CD4-positive, alpha-beta T cell treated with Interleukin-4 for 4 hours (primary cell): ENCODE measurements at regions not wholly inside any gene's neighbourhood (a gene's known extent, or its start where the extent isn't known, plus 50 kb on each side); places are given as distances from the start of the nearest gene placed in this dataset.

ENCODE experiments used
- DNase-seq: peaks from one replicate; pipeline ENCODE4 v3.0.0-alpha.2; 2020

DNA sequence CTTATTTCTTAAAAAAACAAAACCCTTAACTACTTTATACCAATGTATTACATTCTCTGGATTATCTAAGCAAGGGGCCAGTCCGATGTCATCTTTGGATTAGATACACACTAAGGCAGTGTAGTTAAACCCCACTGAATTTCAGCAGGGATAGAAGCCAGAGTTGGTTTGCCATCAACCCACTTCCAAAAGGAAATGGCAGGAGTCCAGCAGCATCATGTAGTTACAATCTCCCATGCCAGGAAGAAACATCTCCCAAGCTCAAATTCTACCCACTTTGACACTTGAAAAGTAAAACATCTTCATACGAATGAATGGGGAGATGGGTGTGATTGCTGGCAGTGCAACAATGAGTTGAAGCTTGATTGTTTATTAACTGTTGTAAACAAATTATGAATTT lies 203.5 kb upstream of the PLXNC1 start:
- no peak for DNase-seq

DNA sequence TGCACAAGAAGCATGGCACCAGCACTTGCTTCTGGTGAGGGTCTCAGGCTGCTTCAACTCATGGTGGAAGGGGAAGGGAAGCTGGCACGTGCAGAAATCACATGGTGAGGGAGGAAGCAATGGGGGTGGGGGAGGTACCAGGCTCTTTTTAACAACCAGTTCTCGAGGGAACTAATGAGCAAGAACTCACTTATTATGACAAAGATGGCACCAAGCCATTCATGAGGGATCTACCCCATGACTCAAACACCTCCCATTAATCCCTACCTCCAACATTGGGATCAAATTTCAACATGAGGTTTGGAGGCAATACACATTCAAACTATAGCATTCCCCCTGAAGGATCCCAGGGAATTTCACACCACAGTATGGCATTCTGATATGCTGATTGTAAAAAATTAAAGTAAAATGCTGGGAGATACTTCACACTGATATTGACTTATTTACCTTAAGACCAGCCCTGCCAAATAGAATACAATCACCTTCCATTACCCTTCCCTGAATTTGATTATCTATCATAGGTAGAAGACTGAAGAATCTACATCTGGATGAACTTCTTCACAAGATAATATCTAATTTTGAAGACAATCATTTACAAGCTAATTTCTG lies 201.7 kb upstream of the PLXNC1 start:
- DNase-seq, result no peak

DNA sequence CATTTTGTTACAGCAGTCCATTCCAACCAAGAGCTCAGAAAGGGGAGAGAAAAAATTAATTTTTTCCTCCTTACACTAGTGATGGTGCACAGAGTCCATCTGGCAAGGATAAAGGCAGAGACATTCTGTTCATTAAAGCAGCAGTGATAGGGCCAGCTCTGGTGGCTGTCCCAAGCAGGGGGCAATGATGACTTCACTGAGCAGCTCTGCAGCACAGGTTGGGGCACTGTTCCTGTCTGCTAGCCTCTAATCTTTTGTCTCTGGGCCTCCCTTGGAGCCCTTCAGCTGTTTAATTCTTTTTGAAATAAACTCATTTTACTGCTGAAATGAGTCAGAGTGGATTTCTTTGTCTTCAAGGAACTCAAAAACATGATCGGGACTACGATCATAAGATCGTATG lies 200.9 kb upstream of the PLXNC1 start:
- no peak for DNase-seq

DNA sequence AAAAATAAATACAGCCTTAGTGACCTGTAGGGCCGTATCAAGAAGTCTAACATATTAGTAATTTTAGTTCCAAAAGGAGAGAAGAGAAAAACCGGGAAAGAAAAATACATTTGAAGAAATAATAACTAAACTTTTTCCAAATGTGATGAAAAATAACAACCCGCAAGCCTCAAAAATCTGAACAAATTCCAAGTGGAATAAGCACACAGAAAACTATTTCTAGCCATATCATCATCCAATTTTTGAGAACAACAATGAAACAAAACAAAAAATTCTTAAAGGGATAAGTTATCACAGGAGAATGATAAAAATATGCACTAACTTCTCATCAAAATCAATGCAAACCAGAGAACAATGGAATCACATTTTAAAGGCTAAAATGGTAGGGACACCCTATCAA lies 198.1 kb upstream of the PLXNC1 start:
- DNase-seq, result no peak

DNA sequence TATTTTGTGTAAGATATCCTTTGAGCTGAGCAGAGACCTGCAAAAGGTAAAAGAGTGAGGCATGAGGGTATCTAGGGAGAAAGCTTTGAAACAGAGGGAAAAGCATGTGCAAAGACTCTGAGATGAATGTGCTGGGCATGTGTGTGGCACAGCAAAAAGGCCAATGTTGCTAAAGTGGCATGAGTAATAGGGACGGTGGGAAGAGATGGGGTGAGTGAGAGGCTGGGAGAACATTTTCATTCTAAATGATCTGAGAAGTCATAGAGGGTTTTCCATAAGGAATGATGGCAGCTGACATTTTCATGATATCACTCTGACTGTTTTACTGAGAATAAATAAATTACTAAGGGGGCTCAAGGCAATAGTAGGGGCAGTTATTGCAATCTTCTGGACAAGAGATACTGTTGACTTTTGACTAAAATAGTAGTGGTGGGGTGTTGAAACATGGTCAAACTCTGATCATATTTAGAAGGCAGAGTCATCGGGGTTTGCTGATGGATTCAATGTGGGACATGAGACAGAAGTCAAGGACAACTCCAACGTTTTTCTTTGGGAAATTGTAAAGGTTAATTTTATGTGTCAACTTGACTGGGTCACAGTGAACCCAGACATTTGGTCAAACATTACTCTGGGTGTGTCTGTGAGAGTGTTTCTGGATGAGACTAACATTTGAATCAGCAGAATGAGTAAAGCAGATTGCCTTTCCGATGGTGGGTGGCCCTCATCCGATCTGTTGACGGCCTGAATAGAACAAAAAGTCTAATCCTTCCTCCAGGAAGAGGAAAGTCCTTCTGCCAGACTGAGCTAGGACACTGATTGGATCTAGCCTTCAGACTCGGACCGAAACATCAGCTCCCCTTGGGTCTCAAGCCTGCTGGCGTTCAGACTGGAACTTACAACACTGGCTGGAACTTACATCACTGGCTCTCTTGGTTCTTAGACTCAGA lies 193.9 kb upstream of the PLXNC1 start:
- DNase-seq, result no peak

DNA sequence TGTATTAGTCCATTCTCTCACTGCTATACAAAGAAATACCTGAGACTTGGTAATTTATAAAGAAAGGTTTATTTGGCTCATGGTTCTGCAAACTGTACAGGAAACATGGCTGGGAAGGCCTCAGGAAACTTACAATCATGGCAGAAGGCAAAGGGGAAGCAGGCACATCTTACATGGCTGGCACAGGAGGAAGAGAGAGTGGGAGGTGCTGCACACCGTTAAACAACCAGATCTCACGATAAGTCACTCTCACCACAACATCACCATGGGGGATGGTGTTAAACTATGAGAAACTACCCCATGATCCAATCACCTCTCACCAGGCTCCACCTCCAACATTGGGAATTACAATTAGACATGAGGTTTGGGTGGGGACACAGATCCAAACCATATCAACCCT lies 191.8 kb upstream of the PLXNC1 start:
- no peak for DNase-seq

DNA sequence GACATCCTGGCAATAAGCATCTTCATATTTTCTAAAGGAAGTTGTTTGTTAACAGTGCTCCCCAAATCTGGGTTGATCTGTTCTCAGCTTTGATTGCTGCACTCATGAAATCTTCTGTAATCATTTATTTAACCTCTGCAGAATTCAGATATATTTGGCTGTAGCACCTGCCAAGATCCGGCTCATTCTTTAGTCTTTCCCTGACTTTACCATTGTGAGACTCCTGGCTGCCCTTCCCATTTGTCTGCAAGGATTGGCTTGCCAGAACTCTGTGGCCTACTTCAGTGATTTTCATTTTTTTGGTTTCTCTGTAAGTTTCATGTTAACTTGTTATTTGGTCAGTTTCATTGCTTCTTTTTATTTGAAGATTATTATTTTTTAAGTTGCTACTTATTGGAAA lies 191.2 kb upstream of the PLXNC1 start:
- no peak for DNase-seq

DNA sequence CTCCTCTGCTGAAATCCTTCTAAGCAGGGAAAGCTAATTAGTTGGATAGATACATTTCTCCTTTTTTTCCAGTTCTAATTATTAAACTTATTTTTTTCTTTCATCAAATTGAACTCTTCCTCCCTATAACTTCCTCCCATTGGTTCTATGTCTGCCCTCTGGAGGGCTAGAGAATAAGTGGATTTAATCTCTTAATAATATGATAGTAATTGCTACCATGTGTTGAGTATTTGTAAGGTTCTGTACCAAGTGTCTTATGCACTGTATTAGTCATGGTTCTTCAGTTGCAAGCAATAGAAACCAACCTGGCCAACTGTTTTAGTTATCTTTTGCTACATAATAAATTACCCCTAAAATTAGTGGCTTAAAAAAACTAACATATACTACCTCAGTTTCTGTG lies 190.5 kb upstream of the PLXNC1 start:
- no peak for DNase-seq

DNA sequence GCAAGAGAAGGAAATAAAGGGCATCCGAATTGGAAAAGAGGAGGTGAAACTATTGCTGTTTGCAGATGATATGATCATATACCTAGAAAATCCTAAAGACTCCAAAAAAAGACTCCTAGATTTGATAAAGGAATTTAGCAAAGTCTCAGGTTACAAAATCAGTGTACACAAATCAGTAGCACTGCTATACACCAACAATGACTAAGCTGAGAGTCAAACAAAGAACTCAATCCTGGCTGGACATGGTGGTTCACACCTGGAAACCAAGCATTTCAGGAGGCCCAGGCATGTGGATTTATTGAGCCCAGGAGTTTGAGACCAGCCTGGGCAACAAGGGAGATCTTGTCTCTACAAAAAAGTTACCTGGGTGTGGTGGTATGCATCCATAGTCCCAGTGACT lies 188.7 kb upstream of the PLXNC1 start:
- no peak for DNase-seq

DNA sequence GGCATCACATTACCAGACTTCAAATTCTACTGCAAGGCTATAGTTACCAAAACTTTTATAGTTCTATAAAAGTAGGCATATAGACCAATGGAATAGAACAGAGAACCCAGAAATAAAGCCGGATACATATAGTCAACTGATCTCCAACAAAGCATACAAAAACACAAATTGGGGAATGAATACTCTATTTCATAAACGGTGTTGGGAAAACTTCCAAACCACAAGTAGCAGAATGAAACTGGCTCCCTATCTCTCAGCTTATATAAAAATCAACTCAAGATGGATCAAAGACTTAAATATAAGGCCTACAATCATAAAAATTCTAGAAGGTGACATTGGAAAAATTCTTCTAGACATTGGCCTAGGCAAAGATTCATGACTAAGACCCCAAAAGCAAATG lies 187.9 kb upstream of the PLXNC1 start:
- DNase-seq, result no peak

DNA sequence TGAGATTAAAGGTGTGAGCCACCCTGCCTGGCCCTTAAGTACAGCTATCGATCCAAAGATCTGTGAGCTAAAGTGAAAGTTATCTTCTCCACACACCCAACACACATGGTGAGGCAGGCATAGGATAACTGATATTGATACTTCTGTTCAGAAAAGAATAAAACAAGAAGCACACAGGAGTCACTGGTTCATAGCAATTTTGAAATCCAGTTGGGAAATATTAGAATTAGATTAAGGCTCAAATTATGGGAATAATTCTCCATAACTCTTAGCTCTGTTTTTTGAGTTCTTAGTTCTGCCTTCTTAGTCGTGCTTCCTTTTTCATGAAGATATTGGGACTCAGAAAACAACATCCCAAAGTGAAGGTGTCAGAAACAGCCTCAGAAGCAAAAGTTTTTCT lies 186.0 kb upstream of the PLXNC1 start:
- no peak for DNase-seq

DNA sequence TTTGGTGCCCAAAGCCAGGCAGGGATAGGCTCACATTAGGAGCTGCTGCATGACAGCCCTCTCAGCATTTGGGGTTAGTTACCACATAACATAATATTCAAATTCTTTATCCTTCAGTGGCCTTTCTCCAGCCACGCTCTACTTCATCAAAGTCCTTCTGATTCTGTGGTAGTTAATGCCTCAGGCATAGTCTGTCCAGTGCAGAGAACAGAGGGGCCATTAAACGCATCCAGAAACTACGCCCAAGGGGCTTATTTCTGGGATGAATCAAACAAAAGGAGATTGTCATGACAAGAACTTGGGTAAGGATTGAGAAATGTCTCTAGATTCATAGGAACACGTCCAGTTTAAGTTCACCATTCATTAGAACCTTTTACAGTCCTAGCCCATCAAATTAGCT lies 183.4 kb upstream of the PLXNC1 start:
- no peak for DNase-seq

DNA sequence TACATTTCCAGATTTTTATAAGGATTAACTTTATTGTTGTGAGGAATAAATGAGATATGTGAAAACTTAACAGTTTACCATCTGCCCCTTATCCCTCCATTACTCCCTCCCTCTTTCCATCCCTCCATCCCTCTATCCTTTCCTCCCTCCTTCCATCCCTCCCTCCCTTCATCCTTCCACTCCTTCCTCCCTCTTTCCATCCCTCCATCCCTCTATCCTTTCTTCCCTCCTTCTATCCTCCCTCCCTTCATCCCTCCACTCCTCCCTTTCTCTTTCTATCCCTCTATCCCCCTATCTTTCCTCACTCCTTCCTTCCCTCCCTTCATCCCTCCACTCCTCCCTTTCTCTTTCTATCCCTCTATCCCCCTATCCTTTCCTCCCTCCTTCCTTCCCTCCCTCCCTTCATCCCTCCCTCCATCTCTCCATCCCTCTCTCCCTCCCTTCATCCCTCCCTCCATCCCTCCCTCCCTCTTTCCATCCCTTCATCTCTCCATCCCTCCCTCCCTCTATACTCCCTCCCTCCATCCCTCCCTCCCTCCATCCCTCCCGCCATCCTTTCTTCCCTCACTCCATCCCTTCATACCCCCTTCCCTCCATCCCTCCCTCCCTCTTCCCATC lies 181.8 kb upstream of the PLXNC1 start:
- DNase-seq, result no peak

DNA sequence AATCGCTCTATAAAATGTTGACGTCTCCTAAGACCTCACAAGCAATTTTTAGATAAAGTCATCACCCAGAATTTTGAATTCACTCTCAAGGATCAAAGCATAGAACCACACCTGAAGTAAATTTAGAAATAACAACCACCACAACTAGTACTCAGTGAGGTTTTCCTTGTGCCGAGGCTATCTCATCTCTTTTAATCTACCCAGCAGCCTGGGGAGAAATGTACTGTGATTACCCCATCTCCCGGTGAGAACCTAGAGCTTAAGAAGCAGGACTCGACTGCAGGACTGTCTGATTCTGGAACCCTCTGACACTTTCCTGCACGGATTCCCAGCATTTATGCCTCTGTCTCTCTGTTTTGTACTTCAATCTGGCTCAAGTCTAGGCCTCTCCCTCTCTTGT lies 180.9 kb upstream of the PLXNC1 start:
- DNase-seq, result no peak

DNA sequence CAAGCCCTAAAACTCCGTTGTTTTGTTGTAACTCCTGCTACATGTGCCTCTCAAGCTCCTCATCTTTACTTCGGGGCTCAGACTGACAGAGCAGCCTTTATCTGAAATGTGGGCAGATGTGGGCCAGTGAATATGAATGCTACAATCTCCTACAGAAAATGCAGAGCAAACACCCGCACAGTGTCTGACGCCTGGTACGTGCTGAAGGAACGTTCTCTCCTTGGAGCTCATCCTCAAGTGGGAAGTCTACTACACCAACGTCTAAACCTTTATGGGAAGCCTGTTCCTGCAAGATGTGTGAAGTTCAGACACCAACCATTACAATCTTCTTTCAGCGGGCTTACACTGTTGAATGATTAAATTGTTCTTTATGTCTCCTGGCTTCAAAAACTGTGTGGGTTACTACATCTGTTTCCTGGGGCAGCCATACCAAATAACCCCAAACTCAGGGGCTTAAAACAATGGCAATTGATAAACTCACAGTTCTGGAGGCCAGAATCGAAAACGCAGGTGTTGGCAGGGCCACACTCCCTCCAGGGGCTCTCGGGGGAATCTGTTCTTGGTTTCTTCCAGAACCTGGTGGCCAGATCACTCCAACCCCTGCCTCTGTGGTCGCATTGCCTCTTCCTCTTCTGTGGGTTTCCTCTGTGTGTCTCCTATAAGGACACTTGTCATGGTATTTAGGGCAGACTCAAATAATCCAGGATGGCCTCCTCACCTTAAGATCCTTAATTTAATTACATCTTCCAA lies 179.7 kb upstream of the PLXNC1 start:
- no peak for DNase-seq

DNA sequence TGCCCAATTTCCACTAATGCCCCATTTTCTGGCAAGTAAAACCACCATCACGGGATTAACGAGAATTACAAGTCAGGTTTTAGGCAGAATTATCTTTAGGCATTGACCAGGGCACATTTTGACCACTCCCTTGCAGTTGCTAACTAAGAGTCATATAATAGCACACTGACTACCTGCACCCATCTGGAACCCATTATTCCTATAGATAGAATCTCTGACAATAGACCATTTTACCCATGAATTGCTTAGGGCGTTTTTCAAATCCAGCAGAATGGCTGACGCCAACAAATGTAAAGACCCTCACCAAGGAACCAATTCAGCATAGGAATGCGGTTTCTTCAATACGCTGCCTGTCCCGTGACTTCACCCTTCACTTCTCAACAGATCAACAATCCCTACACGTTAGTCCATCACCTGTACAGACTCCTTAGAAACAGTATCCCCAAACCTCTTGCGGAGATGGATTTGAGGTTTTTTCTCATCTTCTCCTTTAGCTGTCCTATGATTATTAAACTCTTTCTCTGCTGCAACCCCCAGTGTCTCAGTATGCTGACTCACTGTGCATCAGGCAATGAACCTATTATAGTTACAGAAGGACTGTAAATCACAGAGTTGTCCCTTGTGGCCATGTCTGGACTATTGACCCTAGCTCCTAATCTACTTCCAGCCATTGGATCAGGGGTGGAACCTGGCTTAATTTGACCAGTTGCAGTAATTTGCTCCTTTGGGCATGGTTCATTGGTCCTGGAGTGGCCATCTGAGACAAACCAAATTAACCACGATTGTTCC lies 177.3 kb upstream of the PLXNC1 start:
- DNase-seq, result no peak

DNA sequence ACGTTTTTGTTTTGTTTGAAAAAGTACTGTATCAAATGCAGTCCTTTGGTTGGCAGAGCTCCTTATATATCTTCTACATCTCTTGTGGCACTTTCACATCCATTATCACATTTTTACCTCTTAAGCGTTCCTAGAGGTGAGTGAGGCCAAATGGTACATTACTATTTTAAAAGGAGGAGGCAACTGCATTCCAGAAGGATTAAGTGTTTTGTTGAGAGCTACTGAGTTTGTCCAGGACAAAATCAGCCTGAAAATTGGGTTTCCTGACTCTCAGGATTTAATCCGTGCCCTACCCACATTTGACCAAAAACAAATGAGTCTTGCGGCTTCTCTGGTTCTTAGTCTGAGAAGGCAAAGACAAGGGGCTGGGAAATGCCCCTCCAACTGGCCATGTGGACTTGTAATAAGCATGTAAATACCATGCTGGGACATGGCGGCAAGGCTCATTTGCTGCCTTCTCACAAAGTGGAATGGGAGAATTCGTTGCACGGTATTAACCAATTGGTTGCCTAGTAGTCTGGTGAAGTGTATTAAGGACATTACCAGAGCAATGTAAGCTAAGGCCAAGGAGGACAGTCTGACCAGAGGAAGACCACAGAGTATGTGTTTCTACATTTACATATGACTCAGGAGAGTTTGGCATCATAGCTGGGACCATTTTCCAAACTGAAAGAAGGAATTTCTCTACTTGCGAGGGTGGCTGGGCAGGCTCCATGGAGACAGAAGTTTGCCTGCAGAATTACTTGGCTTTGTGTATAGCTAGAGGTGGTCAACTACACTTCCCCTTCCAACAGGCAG lies 175.8 kb upstream of the PLXNC1 start:
- no peak for DNase-seq

DNA sequence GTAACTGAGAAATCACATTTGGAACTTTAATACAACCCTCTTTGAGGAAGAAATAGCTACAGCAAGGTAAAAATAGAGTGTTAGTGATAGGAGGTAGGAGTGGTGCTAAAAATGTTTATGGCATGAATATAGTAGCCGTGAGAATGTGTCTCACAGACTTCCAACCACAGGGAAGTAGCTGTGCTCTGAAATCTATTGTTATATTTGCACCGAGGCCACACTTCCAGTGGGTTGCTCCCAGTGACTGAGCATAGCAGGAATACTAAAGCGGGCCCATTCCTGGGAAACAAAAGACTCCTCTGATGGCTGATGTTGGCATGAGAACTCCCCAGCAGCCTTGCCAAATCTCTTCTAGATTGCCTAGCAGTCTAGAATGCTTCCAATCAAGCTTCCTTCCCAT lies 174.1 kb upstream of the PLXNC1 start:
- DNase-seq, result no peak

DNA sequence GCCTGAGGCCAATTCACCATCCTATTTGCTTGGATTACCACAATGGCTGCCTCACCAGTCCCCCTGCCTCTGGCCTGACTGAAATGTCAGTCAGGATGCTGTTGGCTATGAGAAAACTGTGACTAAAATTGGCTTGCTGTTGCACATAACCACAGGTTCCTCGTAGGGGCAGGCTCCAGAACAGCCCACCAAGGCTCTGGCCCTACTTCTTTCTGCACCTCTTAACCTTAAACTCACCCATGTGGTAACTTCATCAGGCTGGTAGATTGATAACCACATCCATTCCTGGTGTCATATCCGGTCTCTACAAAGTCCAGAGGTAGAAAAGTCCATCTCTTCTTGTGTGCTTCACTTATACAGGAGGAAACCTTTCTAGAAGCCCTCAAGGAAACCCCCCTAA lies 172.4 kb upstream of the PLXNC1 start:
- DNase-seq, result no peak

DNA sequence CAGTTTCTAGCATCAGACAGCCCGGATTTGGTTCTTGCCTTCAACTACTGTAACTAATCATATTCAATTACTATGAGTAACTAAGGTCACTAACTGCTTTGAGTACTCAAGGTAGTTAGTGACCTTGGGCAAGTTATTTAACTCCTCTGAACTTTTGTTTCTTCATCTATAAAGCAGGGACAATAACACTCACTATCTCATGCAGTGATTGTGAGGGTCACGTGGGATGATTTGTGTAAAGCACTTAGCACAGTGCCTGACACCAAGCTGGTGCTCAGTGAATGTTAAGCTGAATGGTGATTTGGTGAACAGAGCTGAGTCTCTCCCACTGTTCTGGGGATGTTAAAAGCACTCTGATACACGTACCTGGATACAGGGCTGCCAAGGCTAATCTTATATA lies 171.3 kb upstream of the PLXNC1 start:
- DNase-seq, result no peak

DNA sequence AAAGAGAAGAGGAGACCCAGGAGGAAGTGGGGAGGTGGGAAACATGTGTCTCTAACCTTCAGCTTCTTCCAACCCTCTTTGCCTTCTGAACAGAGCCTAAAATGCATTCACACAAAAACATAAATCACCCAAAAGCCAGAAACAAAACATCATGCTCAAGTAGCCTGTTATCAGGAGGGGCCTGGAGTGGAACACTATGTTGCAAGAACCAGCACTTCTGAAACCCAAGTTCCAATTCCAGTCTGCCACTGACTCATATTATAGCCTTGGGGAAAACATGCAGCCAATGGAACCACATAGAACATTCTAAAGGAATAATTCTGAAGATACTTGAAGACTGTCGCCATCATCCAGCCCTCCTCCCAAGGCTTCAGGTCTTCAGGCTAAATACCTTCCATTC lies 169.8 kb upstream of the PLXNC1 start:
- no peak for DNase-seq

DNA sequence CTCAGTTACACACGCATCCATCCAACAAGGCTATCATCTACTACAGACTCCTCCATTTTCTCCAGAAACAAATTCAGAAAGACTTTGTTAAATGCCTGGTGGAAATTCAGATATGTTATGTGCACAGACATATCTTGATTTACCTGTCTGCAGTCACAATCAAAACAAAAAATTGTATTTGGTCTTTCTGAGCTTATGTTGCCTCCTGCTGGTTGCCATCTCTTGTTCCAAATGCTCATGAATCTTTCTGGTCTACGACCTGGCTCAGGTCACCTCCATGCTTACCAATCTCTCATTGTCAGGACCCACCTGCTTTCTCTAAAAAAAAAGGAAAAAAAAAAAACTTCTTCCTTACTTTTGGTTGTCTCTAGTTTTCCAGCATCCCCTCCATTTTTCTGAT lies 169.2 kb upstream of the PLXNC1 start:
- DNase-seq, result peak; percentile 20
